Naive thymus-derived CD8-positive, alpha-beta T cell (primary cell): ENCODE measurements at regions not wholly inside any gene's neighbourhood (a gene's known extent, or its start where the extent isn't known, plus 50 kb on each side); places are given as distances from the start of the nearest gene placed in this dataset.
"Not testable (repeated sequence)": the region's sequence is repeated elsewhere in the genome, so short reads cannot be mapped to it uniquely, and the experiment has no call there.

Experiments used
- ATAC-seq, 2 donors: fragments of 150-1000 bp; cut with Tn5 transposase in 1 of 2; sonication (Bioruptor Pico), chemical (Tn5 transposase) in 1 of 2; 1 replicate in 1 of 2; 2 replicates in 1 of 2; pipeline ENCODE4 v1.10.0; 2021; ENCODE audit warnings: mild to moderate bottlenecking in 2 of 2, moderate library complexity in 2 of 2
- POLR2A ChIA-PET: fragments of 350-600 bp; sonication (Branson Sonifier 250); formaldehyde crosslinking; loops from one replicate; lab custom pipeline; 2021; ENCODE audit warnings: antibody characterized with exemption; lab: Charles Lee
- DNase-seq, 10 donors: peaks; one replicate each; pipeline versions ENCODE4 v3.0.0 to v3.0.0-alpha.2; 2020 to 2022
- H3K27ac Mint-ChIP-seq, 10 donors: one replicate each; pipeline ENCODE4 v1.8.0; 2020 to 2022; ENCODE audit warnings: mild to moderate bottlenecking in 10 of 10, mixed read lengths in 10 of 10, moderate library complexity in 4 of 10, inconsistent platforms in 1 of 10
- H3K27me3 Mint-ChIP-seq, 5 donors: one replicate each; pipeline ENCODE4 v1.8.0; 2021 to 2022; ENCODE audit warnings: mixed read lengths in 5 of 5
- H3K36me3 Mint-ChIP-seq, 3 donors: one replicate each; pipeline ENCODE4 v1.8.0; 2020 to 2022; ENCODE audit warnings: mixed read lengths in 3 of 3, mild to moderate bottlenecking in 2 of 3, inconsistent platforms in 1 of 3
- H3K4me1 Mint-ChIP-seq, 4 donors: one replicate each; pipeline ENCODE4 v1.8.0; 2021 to 2022; ENCODE audit warnings: mixed read lengths in 4 of 4
- H3K4me3 Mint-ChIP-seq, 10 donors: one replicate each; pipeline ENCODE4 v1.8.0; 2020 to 2022; ENCODE audit warnings: mild to moderate bottlenecking in 10 of 10, mixed read lengths in 10 of 10, moderate library complexity in 6 of 10, inconsistent platforms in 1 of 10
- H3K9me3 Mint-ChIP-seq, 9 donors: one replicate each; pipeline ENCODE4 v1.8.0; 2020 to 2022; ENCODE audit warnings: mixed read lengths in 9 of 9, mild to moderate bottlenecking in 3 of 9, inconsistent platforms in 1 of 9, moderate library complexity in 1 of 9

GRCh38 chr13:79898202-79898826 lies 417.4 kb downstream of the NDFIP2 start:
- Mint-ChIP-seq H3K27me3 (no peaks in the 10 kb centered on the region), H3K36me3 (no peaks in the 10 kb centered on the region), H3K9me3 (peaks cover 0 to 3% (median 0%) of the 10 kb centered on the region in 9 donors), H3K27ac (no peak overlapping the region), H3K4me1 (peaks cover 0 to 2% (median 0%) of the 10 kb centered on the region in 4 donors), H3K4me3 (no peak overlapping the region)
- ATAC-seq (no peak), DNase-seq (no peak)
- POLR2A ChIA-PET = no interaction called here

GRCh38 chr13:79896851-79897250 lies 415.9 kb downstream of the NDFIP2 start:
- ATAC-seq = no peak

DNA sequence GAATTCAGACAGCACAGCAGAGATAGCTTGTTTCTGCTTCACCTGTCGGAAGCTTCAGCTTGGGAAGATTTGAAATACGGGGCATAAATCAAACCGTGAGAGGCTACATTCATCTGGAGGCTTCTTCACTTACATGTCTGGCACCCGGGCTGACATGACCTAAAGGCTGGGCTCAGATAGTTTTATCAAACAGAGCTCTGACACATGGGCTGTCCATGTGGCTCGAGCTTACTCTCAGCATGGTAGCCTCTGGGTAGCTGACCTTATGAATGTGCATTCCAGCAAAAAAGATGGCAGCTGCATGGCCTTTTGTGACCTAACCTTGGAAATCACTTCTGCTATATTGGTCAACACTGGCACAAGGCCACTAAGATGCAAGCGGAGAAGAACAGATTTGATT lies 414.5 kb downstream of the NDFIP2 start:
- Mint-ChIP-seq H3K9me3 (peaks cover 0 to 8% (median 0%) of the 10 kb centered on the region in 9 donors), H3K27ac (no peak overlapping the region), H3K4me3 (no peak overlapping the region), H3K27me3 (no peaks in the 10 kb centered on the region), H3K4me1 (peaks cover 0 to 2% (median 0%) of the 10 kb centered on the region in 4 donors), H3K36me3 (no peaks in the 10 kb centered on the region)
- DNase-seq (no peak), ATAC-seq (no peak)
- POLR2A ChIA-PET = no interaction called here

More at GRCh38 chr13:79896851-79897250, 415.9 kb downstream of the NDFIP2 start:
- DNase-seq = no peak
- Mint-ChIP-seq H3K4me1 (peaks cover 0 to 2% (median 0%) of the 10 kb centered on the region in 4 donors), H3K27me3 (no peaks in the 10 kb centered on the region), H3K4me3 (no peak overlapping the region), H3K36me3 (no peaks in the 10 kb centered on the region), H3K9me3 (peaks cover 0 to 3% (median 0%) of the 10 kb centered on the region in 9 donors), H3K27ac (no peak overlapping the region)
- POLR2A ChIA-PET = no interaction called here

- H3K27ac Mint-ChIP-seq, ATAC-seq, H3K4me1 Mint-ChIP-seq, POLR2A ChIA-PET, DNase-seq, H3K27me3 Mint-ChIP-seq, H3K4me3 Mint-ChIP-seq, H3K36me3 Mint-ChIP-seq: not testable (repeated sequence)
- H3K9me3 Mint-ChIP-seq = peaks cover 0 to 26% (median 6%) of the 10 kb centered on the region in 9 donors
Observed at GRCh38 chr13:79887278-79887677, 406.3 kb downstream of the NDFIP2 start.

- Mint-ChIP-seq H3K27me3 (peaks cover 0 to 6% (median 0%) of the 10 kb centered on the region in 5 donors), H3K4me3 (no peak overlapping the region), H3K4me1 (no peaks in the 10 kb centered on the region), H3K9me3 (peaks cover 0 to 26% (median 6%) of the 10 kb centered on the region in 9 donors), H3K36me3 (no peaks in the 10 kb centered on the region), H3K27ac (no peak overlapping the region)
- no peak for DNase-seq
- ATAC-seq = no peak
- POLR2A ChIA-PET = no interaction called here
Observed at GRCh38 chr13:79886601-79887000, 405.6 kb downstream of the NDFIP2 start.

DNA sequence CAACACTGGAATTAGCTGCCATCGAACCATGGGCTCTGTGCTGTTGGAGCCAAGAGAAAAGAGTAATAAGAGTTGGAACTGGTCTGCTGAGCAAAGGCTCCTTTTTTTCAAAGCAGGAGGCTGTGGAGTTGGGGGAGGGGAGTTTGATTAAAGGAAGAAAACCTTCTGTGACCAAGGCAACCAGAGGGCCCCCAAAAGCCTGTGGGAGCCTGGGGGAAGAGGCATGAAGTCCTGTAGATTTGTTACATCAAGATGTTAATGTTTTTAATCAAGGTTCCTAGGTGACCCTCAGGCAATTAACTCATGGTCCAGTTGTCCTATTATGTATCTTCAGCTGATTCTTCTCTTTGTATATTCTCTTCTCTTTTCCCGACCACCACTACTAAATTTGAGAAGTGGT lies 403.9 kb downstream of the NDFIP2 start:
- DNase-seq (no peak), ATAC-seq (no peak)
- peaks cover 0 to 6% (median 0%) of the 10 kb centered on the region in 5 donors for H3K27me3 Mint-ChIP-seq
- POLR2A ChIA-PET = no interaction called here
- no peaks in the 10 kb centered on the region for H3K36me3 Mint-ChIP-seq
- H3K4me1 Mint-ChIP-seq = no peaks in the 10 kb centered on the region
- peaks cover 0 to 21% (median 3%) of the 10 kb centered on the region in 9 donors for H3K9me3 Mint-ChIP-seq
- H3K4me3 Mint-ChIP-seq = no peak overlapping the region
- H3K27ac Mint-ChIP-seq = no peak overlapping the region

DNA sequence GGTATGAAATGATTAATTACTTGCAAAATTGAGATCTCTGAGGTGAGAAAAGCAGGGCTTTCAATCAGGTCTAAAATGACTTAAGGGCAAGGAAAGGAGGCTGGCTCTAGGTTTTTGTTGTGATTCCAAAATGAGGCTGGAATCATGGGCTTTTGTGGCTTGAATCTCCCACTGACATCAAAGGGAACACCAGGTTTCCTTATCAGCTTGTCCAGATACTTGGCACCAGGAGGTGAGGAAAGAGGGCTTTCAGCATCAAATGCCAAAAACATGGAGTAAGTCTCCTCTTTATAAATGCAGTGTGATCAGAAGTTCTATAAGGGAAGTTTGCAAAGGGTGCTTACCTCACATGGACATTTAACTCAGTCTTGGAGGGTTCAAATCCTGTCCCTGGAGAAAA lies 402.3 kb downstream of the NDFIP2 start:
- Mint-ChIP-seq H3K27me3 (peaks cover 0 to 5% (median 0%) of the 10 kb centered on the region in 5 donors), H3K27ac (no peak overlapping the region), H3K4me3 (no peak overlapping the region), H3K36me3 (no peaks in the 10 kb centered on the region), H3K4me1 (no peaks in the 10 kb centered on the region), H3K9me3 (peaks cover 0 to 4% (median 0%) of the 10 kb centered on the region in 9 donors)
- POLR2A ChIA-PET = no interaction called here
- DNase-seq = no peak
- ATAC-seq = no peak

DNA sequence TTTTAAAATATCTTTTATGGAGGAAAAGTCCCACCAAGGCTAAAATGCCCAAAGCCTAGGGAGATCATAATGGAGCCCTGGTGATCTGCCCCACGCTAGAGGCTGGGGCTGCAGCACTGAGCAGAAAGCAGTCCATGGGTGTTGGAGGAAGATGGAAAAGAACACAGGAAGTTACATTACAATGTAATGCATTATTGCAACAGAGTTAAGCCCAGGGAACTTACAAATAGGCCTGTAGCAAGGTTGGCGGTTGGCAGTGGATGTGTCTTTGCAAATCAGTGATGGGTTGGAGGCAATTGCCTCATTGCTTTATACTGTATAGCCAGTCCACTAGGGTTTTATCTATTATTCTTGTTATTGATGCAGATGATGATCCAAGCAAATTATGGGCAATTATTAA lies 399.9 kb downstream of the NDFIP2 start:
- DNase-seq = no peak
- Mint-ChIP-seq H3K36me3 (no peaks in the 10 kb centered on the region), H3K27me3 (peaks cover 0 to 3% (median 0%) of the 10 kb centered on the region in 5 donors), H3K4me3 (no peak overlapping the region), H3K27ac (no peak overlapping the region), H3K9me3 (no peaks in the 10 kb centered on the region), H3K4me1 (no peaks in the 10 kb centered on the region)
- no peak for ATAC-seq
- POLR2A ChIA-PET = no interaction called here

DNA sequence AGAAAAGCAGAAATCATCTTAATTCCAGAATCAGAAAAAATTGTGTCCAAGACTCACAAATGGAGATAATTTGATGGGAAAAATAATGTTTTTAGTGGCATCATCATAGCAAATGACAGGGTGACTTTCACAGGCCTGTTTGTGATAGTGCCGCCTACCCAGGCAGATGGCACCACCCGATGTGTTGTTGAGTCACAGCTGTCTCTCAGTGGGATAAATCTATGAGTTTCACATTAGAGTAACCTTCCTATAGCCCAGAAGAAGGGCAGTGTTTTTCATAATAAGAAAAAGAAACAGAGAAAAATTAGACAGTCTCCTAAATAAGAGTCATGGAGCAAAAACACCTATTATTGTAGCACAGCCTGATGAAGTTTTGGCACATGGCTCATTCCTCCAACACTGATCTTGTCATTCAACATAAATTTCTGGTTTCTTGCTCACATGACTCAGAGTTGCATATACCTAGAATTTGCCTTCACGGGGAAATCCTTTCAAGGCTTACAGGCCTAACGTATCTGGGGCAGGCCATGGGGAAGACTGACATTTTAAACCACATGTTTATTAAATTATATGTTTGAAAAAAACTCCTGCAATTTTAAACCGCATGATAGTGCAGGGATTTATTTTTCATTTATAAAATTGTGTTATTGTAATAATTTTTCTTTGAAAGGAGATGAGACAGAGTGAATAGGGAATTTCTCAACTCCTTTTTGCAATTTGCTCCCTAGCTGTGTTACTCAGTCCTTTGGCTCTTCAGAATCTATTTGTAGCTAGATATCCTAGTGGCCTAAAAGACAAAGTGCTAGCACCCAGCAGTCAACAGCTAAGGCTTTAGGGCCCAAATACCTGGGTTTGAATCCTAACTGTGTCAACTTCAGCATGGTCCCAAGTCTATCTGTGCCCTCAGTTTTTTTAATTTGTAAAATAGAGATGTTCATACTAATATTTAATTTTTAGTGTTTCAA lies 393.7 kb downstream of the NDFIP2 start:
- Mint-ChIP-seq H3K36me3 (no peaks in the 10 kb centered on the region), H3K9me3 (no peaks in the 10 kb centered on the region), H3K4me3 (no peak overlapping the region), H3K27ac (no peak overlapping the region), H3K4me1 (no peaks in the 10 kb centered on the region), H3K27me3 (no peaks in the 10 kb centered on the region)
- DNase-seq = no peak
- POLR2A ChIA-PET = no interaction called here
- ATAC-seq = no peak

- DNase-seq (no peak), ATAC-seq (no peak)
- no peaks in the 10 kb centered on the region for H3K27me3 Mint-ChIP-seq
- H3K9me3 Mint-ChIP-seq = peaks cover 0 to 2% (median 0%) of the 10 kb centered on the region in 9 donors
- no peaks in the 10 kb centered on the region for H3K36me3 Mint-ChIP-seq
- POLR2A ChIA-PET = no interaction called here
- H3K27ac Mint-ChIP-seq = no peak overlapping the region
- peaks cover 0 to 2% (median 0%) of the 10 kb centered on the region in 4 donors for H3K4me1 Mint-ChIP-seq
- no peak overlapping the region for H3K4me3 Mint-ChIP-seq
Observed at GRCh38 chr13:79871594-79871993, 390.6 kb downstream of the NDFIP2 start.

DNA sequence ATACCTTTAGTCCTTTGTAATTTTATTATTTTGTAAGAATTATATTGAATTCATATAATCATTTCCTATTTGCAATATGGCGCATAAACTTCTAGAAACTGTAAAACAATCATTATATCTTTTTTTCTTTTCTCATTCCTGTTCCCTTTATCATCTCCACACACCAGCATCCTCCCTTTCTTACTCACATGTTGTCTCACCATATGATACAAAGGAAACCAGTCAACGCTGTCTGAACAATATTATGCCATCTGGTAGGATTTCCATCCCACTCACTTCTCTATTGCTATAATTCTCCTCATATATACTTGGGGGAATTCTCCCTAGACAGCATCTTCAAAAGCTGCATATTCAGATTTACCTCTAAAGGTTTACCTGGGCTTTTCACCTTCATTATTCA lies 389.8 kb downstream of the NDFIP2 start:
- DNase-seq (no peak), ATAC-seq (no peak)
- H3K27me3 Mint-ChIP-seq = no peaks in the 10 kb centered on the region
- H3K4me1 Mint-ChIP-seq = peaks cover 0 to 2% (median 0%) of the 10 kb centered on the region in 4 donors
- POLR2A ChIA-PET = no interaction called here
- H3K36me3 Mint-ChIP-seq = no peaks in the 10 kb centered on the region
- H3K9me3 Mint-ChIP-seq = peaks cover 0 to 2% (median 0%) of the 10 kb centered on the region in 9 donors
- no peak overlapping the region for H3K27ac Mint-ChIP-seq
- H3K4me3 Mint-ChIP-seq = no peak overlapping the region

DNA sequence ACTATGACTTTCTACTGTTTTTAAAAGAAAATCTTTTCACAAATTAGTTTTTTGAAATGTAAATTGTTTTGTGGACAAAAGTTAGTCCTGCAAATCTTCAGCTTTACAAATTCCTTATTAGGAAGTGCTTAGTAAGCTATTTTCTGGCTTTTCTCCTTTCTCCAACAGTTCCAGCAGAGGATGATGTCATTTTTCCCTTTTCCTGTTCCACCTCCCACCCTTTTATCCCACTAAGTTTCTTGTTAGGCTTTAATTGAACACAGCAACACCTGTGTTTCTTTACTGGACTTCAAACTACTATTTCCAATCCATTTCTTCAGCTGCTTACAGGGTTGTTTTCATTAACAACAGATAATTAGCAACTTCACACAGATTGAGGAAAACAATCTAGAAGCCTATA lies 389.2 kb downstream of the NDFIP2 start:
- Mint-ChIP-seq H3K4me1 (peaks cover 0 to 2% (median 0%) of the 10 kb centered on the region in 4 donors), H3K27me3 (no peaks in the 10 kb centered on the region), H3K9me3 (peaks cover 0 to 2% (median 0%) of the 10 kb centered on the region in 9 donors), H3K27ac (no peak overlapping the region), H3K36me3 (no peaks in the 10 kb centered on the region), H3K4me3 (no peak overlapping the region)
- POLR2A ChIA-PET = no interaction called here
- ATAC-seq = no peak
- no peak for DNase-seq

- no peak for ATAC-seq
- DNase-seq = no peak
- peaks cover 0 to 2% (median 0%) of the 10 kb centered on the region in 4 donors for H3K4me1 Mint-ChIP-seq
Observed at GRCh38 chr13:79869326-79869725, 388.4 kb downstream of the NDFIP2 start.

More at GRCh38 chr13:79869326-79869725, 388.4 kb downstream of the NDFIP2 start:
- peaks cover 0 to 2% (median 0%) of the 10 kb centered on the region in 9 donors for H3K9me3 Mint-ChIP-seq
- no peaks in the 10 kb centered on the region for H3K27me3 Mint-ChIP-seq
- H3K4me3 Mint-ChIP-seq = no peak overlapping the region
- H3K36me3 Mint-ChIP-seq = no peaks in the 10 kb centered on the region
- no peak overlapping the region for H3K27ac Mint-ChIP-seq
- POLR2A ChIA-PET = no interaction called here
